Prostate gland (tissue), 2 donors: ENCODE measurements at regions not wholly inside any gene's neighbourhood (a gene's known extent, or its start where the extent isn't known, plus 50 kb on each side); places are given as distances from the start of the nearest gene placed in this dataset.

Experiments
- DNase-seq: peaks from one replicate; pipeline ENCODE4 v3.0.0-alpha.2; 2019; ENCODE audit warnings: low spot score
- H3K27ac ChIP-seq, 2 donors: fragments of 200-600 bp; sonication (generic); 2 replicates each; pipeline ENCODE4 v1.5.1; 2017 to 2019
- H3K27me3 ChIP-seq: fragments of 200-600 bp; sonication (generic); replicated peaks from 2 replicates; pipeline ENCODE4 v1.5.1; 2019; ENCODE audit not compliant: insufficient read depth
- H3K36me3 ChIP-seq, 2 donors: fragments of 200-600 bp; sonication (generic); 1 replicate in 1 of 2; 2 replicates in 1 of 2; pipeline versions ENCODE4 v1.5.1 to v1.8.1; 2017 to 2019
- H3K4me1 ChIP-seq: fragments of 200-600 bp; sonication (generic); replicated peaks from 2 replicates; pipeline ENCODE4 v1.5.1; 2019
- H3K4me3 ChIP-seq, 2 donors: fragments of 200-600 bp; sonication (generic); 2 replicates each; pipeline ENCODE4 v1.5.1; 2017 to 2019
- H3K9me3 ChIP-seq: fragments of 200-600 bp; sonication (generic); 2 replicates; pipeline ENCODE4 v1.5.1; 2017
- CTCF ChIP-seq, 4 experiments: fragments of 200-600 bp in 2 of 4; fragments of 450-650 bp in 2 of 4; sonication (generic) in 2 of 4; IDR thresholded peaks; 1 replicate in 3 of 4; 2 replicates in 1 of 4; pipeline ENCODE4 v1.5.1; 2016 to 2019; ENCODE audit warnings: antibody characterized with exemption in 4 of 4, mild to moderate bottlenecking in 2 of 4, moderate library complexity in 2 of 4
- POLR2A ChIP-seq: fragments of 450-650 bp; IDR thresholded peaks from one replicate; pipeline ENCODE4 v1.6.1; 2016; ENCODE audit warnings: antibody characterized with exemption, mild to moderate bottlenecking
- POLR2AphosphoS5 ChIP-seq: sonication (generic); formaldehyde crosslinking; IDR thresholded peaks from one replicate; pipeline ENCODE4 v1.6.1; 2017; ENCODE audit warnings: antibody characterized with exemption
- WGBS: methylation state at CpG from one replicate; pipeline ENCODE4 v1.1.5; 2018; 5-methylcytosine and 5-hydroxymethylcytosine counted together
- intact Hi-C: fragments of 100-400 bp; cut with DNase I; formaldehyde crosslinking; loops from one replicate; pipeline ENCODE4 v1.14.2; 2022

- no peaks in the 10 kb centered on the region for H3K27me3 ChIP-seq
- no peaks in the 10 kb centered on the region for H3K36me3 ChIP-seq
- TF ChIP-seq POLR2AphosphoS5: no peak
- TF ChIP-seq POLR2A: no peak
- no peak for TF ChIP-seq CTCF (IDR thresholded peaks at IDR 0.05)
- no peaks in the 10 kb centered on the region for H3K9me3 ChIP-seq
- no peak overlapping the region for H3K4me3 ChIP-seq
- no peak for DNase-seq
- H3K4me1 ChIP-seq: no peaks in the 10 kb centered on the region
- intact Hi-C loops: no loop called here
- no peak overlapping the region for H3K27ac ChIP-seq
- WGBS: 89% methylated on average over 1 of the region's 1 CpG
These were observed 219.8 kb upstream of the ATP2B1 start for GRCh38 chr12:89928467-89928866.

- TF ChIP-seq CTCF (IDR thresholded peaks at IDR 0.05): no peak
- TF ChIP-seq POLR2A: no peak
- no peak for TF ChIP-seq POLR2AphosphoS5
- whole genome bisulfite sequencing: 95% methylated on average over 2 of the region's 2 CpGs
- Histone ChIP-seq H3K27me3 (no peaks in the 10 kb centered on the region), H3K4me3 (no peak overlapping the region), H3K9me3 (no peaks in the 10 kb centered on the region), H3K27ac (no peak overlapping the region), H3K4me1 (no peaks in the 10 kb centered on the region), H3K36me3 (no peaks in the 10 kb centered on the region)
- intact Hi-C loops: no loop called here
- no peak for DNase-seq
These were observed 218.6 kb upstream of the ATP2B1 start for GRCh38 chr12:89927226-89927698.

- intact Hi-C loops: no loop called here
- no peak for TF ChIP-seq POLR2AphosphoS5
- TF ChIP-seq POLR2A: no peak
- no peak for TF ChIP-seq CTCF (IDR thresholded peaks at IDR 0.05)
These were observed 215.6 kb upstream of the ATP2B1 start for GRCh38 chr12:89924191-89924590.

GRCh38 chr12:89923091-89923490 is 214.5 kb upstream of the ATP2B1 start:
- intact Hi-C loops: no loop called here
- H3K4me1 ChIP-seq: no peaks in the 10 kb centered on the region
- TF ChIP-seq POLR2AphosphoS5 (no peak), POLR2A (no peak), CTCF (IDR thresholded peaks at IDR 0.05) (no peak)
- H3K27me3 ChIP-seq: no peaks in the 10 kb centered on the region
- H3K4me3 ChIP-seq: no peak overlapping the region
- no peak overlapping the region for H3K27ac ChIP-seq
- H3K9me3 ChIP-seq: no peaks in the 10 kb centered on the region
- no peak for DNase-seq
- no peaks in the 10 kb centered on the region for H3K36me3 ChIP-seq

More at GRCh38 chr12:89924191-89924590, 215.6 kb upstream of the ATP2B1 start:
- Histone ChIP-seq H3K4me3 (no peak overlapping the region), H3K9me3 (no peaks in the 10 kb centered on the region), H3K36me3 (no peaks in the 10 kb centered on the region), H3K27me3 (no peaks in the 10 kb centered on the region), H3K4me1 (no peaks in the 10 kb centered on the region), H3K27ac (no peak overlapping the region)
- 81% methylated on average over 2 of the region's 2 CpGs for WGBS
- DNase-seq: no peak

GRCh38 chr12:89920866-89921265 is 212.2 kb upstream of the ATP2B1 start:
- Histone ChIP-seq H3K9me3 (no peaks in the 10 kb centered on the region), H3K27ac (no peak overlapping the region), H3K27me3 (no peaks in the 10 kb centered on the region), H3K4me1 (no peaks in the 10 kb centered on the region), H3K4me3 (no peak overlapping the region), H3K36me3 (no peaks in the 10 kb centered on the region)
- WGBS: 77% methylated on average over 6 of the region's 6 CpGs
- intact Hi-C loops: no loop called here
- no peak for DNase-seq
- TF ChIP-seq POLR2A: no peak
- TF ChIP-seq CTCF (IDR thresholded peaks at IDR 0.05): no peak
- TF ChIP-seq POLR2AphosphoS5: no peak
